Activated CD4-positive, alpha-beta memory T cell treated with anti-CD3 and anti-CD28 coated beads for 36 hours (primary cell): ENCODE measurements at regions not wholly inside any gene's neighbourhood (a gene's known extent, or its start where the extent isn't known, plus 50 kb on each side); places are given as distances from the start of the nearest gene placed in this dataset.

ENCODE experiments used
- CTCF ChIA-PET: fragments of 350-600 bp; sonication (Branson Sonifier 250); formaldehyde crosslinking; loops from one replicate; lab custom pipeline; 2021; ENCODE audit warnings: antibody characterized with exemption, inconsistent platforms; lab: Charles Lee
- POLR2A ChIA-PET: fragments of 350-600 bp; sonication (Branson Sonifier 250); formaldehyde crosslinking; loops from one replicate; lab custom pipeline; 2021; ENCODE audit warnings: antibody characterized with exemption; lab: Charles Lee
- DNase-seq: peaks from one replicate; pipeline ENCODE4 v3.0.0-alpha.2; 2020
- H3K27ac Mint-ChIP-seq: one replicate; pipeline ENCODE4 v1.8.0; 2021; ENCODE audit warnings: mixed read lengths
- H3K27me3 Mint-ChIP-seq: one replicate; pipeline ENCODE4 v1.8.0; 2021; ENCODE audit warnings: mixed read lengths
- H3K36me3 Mint-ChIP-seq: one replicate; pipeline ENCODE4 v1.8.0; 2021; ENCODE audit warnings: mixed read lengths
- H3K4me1 Mint-ChIP-seq: one replicate; pipeline ENCODE4 v1.8.0; 2021; ENCODE audit warnings: low read depth, mixed read lengths
- H3K4me3 Mint-ChIP-seq: one replicate; pipeline ENCODE4 v1.8.0; 2021; ENCODE audit warnings: mild to moderate bottlenecking, mixed read lengths
- H3K9me3 Mint-ChIP-seq: one replicate; pipeline ENCODE4 v1.8.0; 2021; ENCODE audit warnings: mixed read lengths
- intact Hi-C: fragments of 100-400 bp; cut with micrococcal nuclease; formaldehyde crosslinking; loops from one replicate; pipeline ENCODE4 v1.15.1; 2023

GRCh38 chr17:77025781-77026180 is 115.0 kb upstream of the SEC14L1 start:
- Mint-ChIP-seq H3K9me3 (peaks cover 12% of the 10 kb centered on the region), H3K4me1 (no peaks in the 10 kb centered on the region), H3K27ac (no peak overlapping the region), H3K4me3 (no peak overlapping the region), H3K27me3 (no peaks in the 10 kb centered on the region), H3K36me3 (no peaks in the 10 kb centered on the region)
- ChIA-PET POLR2A (no interaction called here), CTCF (no interaction called here)
- intact Hi-C loops = no loop called here
- no peak for DNase-seq

GRCh38 chr17:77027271-77027889 is 113.4 kb upstream of the SEC14L1 start:
- no peaks in the 10 kb centered on the region for H3K4me1 Mint-ChIP-seq
- POLR2A ChIA-PET = no interaction called here
- DNase-seq = no peak
- CTCF ChIA-PET = no interaction called here
- intact Hi-C loops = no loop called here
- peaks cover 11% of the 10 kb centered on the region for H3K9me3 Mint-ChIP-seq
- H3K4me3 Mint-ChIP-seq = no peak overlapping the region
- no peak overlapping the region for H3K27ac Mint-ChIP-seq
- H3K36me3 Mint-ChIP-seq = no peaks in the 10 kb centered on the region
- H3K27me3 Mint-ChIP-seq = no peaks in the 10 kb centered on the region

- no peak for DNase-seq
- Mint-ChIP-seq H3K27me3 (no peaks in the 10 kb centered on the region), H3K9me3 (peaks cover 11% of the 10 kb centered on the region), H3K27ac (no peak overlapping the region), H3K4me3 (no peak overlapping the region), H3K36me3 (no peaks in the 10 kb centered on the region), H3K4me1 (no peaks in the 10 kb centered on the region)
- ChIA-PET CTCF (interaction anchor here (0.7 kb wide), 1 partner anchor 19 kb away, joined by 3 read pairs; no protein-coding TSS in a partner anchor), POLR2A (no interaction called here)
- intact Hi-C loops = no loop called here
These were observed 111.9 kb upstream of the SEC14L1 start for GRCh38 chr17:77028900-77029299.

- ChIA-PET CTCF (interaction anchor here (0.6 to 0.8 kb wide), 2 partner anchors 167 to 526 kb away, joined by 3 read pairs; no protein-coding TSS in a partner anchor), POLR2A (no interaction called here)
- intact Hi-C loops = no loop called here
- Mint-ChIP-seq H3K36me3 (no peaks in the 10 kb centered on the region), H3K27ac (no peak overlapping the region), H3K9me3 (peaks cover 6% of the 10 kb centered on the region), H3K4me3 (no peak overlapping the region), H3K27me3 (peaks cover 8% of the 10 kb centered on the region), H3K4me1 (no peaks in the 10 kb centered on the region)
- no peak for DNase-seq
These were observed 107.8 kb upstream of the SEC14L1 start for GRCh38 chr17:77032929-77033328.

- intact Hi-C loops = no loop called here
- H3K27ac Mint-ChIP-seq = no peak overlapping the region
- no peak for DNase-seq
- ChIA-PET POLR2A (no interaction called here), CTCF (interaction anchor here (0.8 to 1.8 kb wide), 2 partner anchors 22 to 168 kb away, joined by 3 to 5 read pairs; no protein-coding TSS in a partner anchor)
- peaks cover 6% of the 10 kb centered on the region for H3K9me3 Mint-ChIP-seq
- H3K27me3 Mint-ChIP-seq = peaks cover 9% of the 10 kb centered on the region
- no peak overlapping the region for H3K4me3 Mint-ChIP-seq
- no peaks in the 10 kb centered on the region for H3K36me3 Mint-ChIP-seq
- H3K4me1 Mint-ChIP-seq = no peaks in the 10 kb centered on the region
These were observed 106.8 kb upstream of the SEC14L1 start for GRCh38 chr17:77033892-77034404.

- Mint-ChIP-seq H3K27me3 (peaks cover 9% of the 10 kb centered on the region), H3K27ac (no peak overlapping the region), H3K36me3 (no peaks in the 10 kb centered on the region), H3K4me3 (no peak overlapping the region), H3K4me1 (no peaks in the 10 kb centered on the region), H3K9me3 (peaks cover 6% of the 10 kb centered on the region)
- CTCF ChIA-PET = interaction anchor here (1.8 kb wide), 1 partner anchor 21 kb away, joined by 5 read pairs; no protein-coding TSS in a partner anchor
- DNase-seq = no peak
- intact Hi-C loops = no loop called here
- POLR2A ChIA-PET = no interaction called here
These were observed 105.9 kb upstream of the SEC14L1 start for GRCh38 chr17:77034677-77035424.

- Mint-ChIP-seq H3K36me3 (no peaks in the 10 kb centered on the region), H3K4me3 (no peak overlapping the region), H3K9me3 (peaks cover 6% of the 10 kb centered on the region), H3K4me1 (no peaks in the 10 kb centered on the region), H3K27ac (no peak overlapping the region), H3K27me3 (peaks cover 9% of the 10 kb centered on the region)
- ChIA-PET POLR2A (no interaction called here), CTCF (interaction anchor here (1.8 kb wide), 1 partner anchor 21 kb away, joined by 5 read pairs; no protein-coding TSS in a partner anchor)
- intact Hi-C loops = no loop called here
- no peak for DNase-seq
These were observed 105.2 kb upstream of the SEC14L1 start for GRCh38 chr17:77035526-77035925.

- POLR2A ChIA-PET = no interaction called here
- intact Hi-C loops = no loop called here
- Mint-ChIP-seq H3K4me3 (no peak overlapping the region), H3K27me3 (peaks cover 9% of the 10 kb centered on the region), H3K27ac (no peak overlapping the region), H3K36me3 (no peaks in the 10 kb centered on the region), H3K9me3 (peaks cover 6% of the 10 kb centered on the region), H3K4me1 (no peaks in the 10 kb centered on the region)
- CTCF ChIA-PET = interaction anchor here (2.1 kb wide), 1 partner anchor 20 kb away, joined by 7 read pairs; no protein-coding TSS in a partner anchor
- DNase-seq = no peak
These were observed 104.5 kb upstream of the SEC14L1 start for GRCh38 chr17:77036136-77036840.

GRCh38 chr17:77036841-77037381 is 103.9 kb upstream of the SEC14L1 start:
- peaks cover 2% of the 10 kb centered on the region for H3K9me3 Mint-ChIP-seq
- POLR2A ChIA-PET = interaction anchor here (0.6 kb wide), 1 partner anchor 304 kb away, joined by 3 read pairs; no protein-coding TSS in a partner anchor
- H3K4me3 Mint-ChIP-seq = no peak overlapping the region
- H3K27ac Mint-ChIP-seq = no peak overlapping the region
- DNase-seq = no peak
- intact Hi-C loops = no loop called here
- no peaks in the 10 kb centered on the region for H3K4me1 Mint-ChIP-seq
- H3K27me3 Mint-ChIP-seq = peaks cover 9% of the 10 kb centered on the region
- CTCF ChIA-PET = interaction anchor here (0.6 to 2.1 kb wide), 3 partner anchors 19 to 169 kb away, joined by 3 to 9 read pairs (median 7); partner anchors contain the start of gene MGAT5B
- no peaks in the 10 kb centered on the region for H3K36me3 Mint-ChIP-seq

- Mint-ChIP-seq H3K27ac (no peak overlapping the region), H3K36me3 (no peaks in the 10 kb centered on the region), H3K9me3 (no peaks in the 10 kb centered on the region), H3K4me3 (no peak overlapping the region), H3K4me1 (no peaks in the 10 kb centered on the region), H3K27me3 (peaks cover 9% of the 10 kb centered on the region)
- ChIA-PET CTCF (interaction anchor here (0.7 to 2.1 kb wide), 3 partner anchors 18 to 170 kb away, joined by 3 to 9 read pairs (median 7); partner anchors contain the start of gene MGAT5B), POLR2A (no interaction called here)
- no peak for DNase-seq
- intact Hi-C loops = no loop called here
These were observed 102.8 kb upstream of the SEC14L1 start for GRCh38 chr17:77037943-77038342.

GRCh38 chr17:77038884-77039555 is 101.7 kb upstream of the SEC14L1 start:
- ChIA-PET CTCF (interaction anchor here (0.7 to 2.1 kb wide), 2 partner anchors 27 to 171 kb away, joined by 3 to 9 read pairs; partner anchors contain the start of gene MGAT5B), POLR2A (interaction anchor here (0.9 kb wide), 1 partner anchor 211 kb away, joined by 3 read pairs; no protein-coding TSS in a partner anchor)
- no peak overlapping the region for H3K4me3 Mint-ChIP-seq
- no peaks in the 10 kb centered on the region for H3K4me1 Mint-ChIP-seq
- H3K9me3 Mint-ChIP-seq = no peaks in the 10 kb centered on the region
- DNase-seq = no peak
- no peaks in the 10 kb centered on the region for H3K36me3 Mint-ChIP-seq
- no peak overlapping the region for H3K27ac Mint-ChIP-seq
- peaks cover 9% of the 10 kb centered on the region for H3K27me3 Mint-ChIP-seq
- intact Hi-C loops = no loop called here
